OCI-LY1 (cell line): ENCODE measurements at regions not wholly inside any gene's neighbourhood (a gene's known extent, or its start where the extent isn't known, plus 50 kb on each side); places are given as distances from the start of the nearest gene placed in this dataset.

ENCODE experiments used
- H2AFZ ChIP-seq: fragments of 200-600 bp; sonication (generic), shearing (Covaris generic); 2 replicates; pipeline ENCODE4 v1.6.0; 2014; ENCODE audit warnings: antibody characterized with exemption, mild to moderate bottlenecking, low read length
- H3F3A ChIP-seq: fragments of 200-600 bp; sonication (generic), shearing (Covaris generic); 2 replicates; pipeline ENCODE4 v1.6.0; 2014; ENCODE audit warnings: mild to moderate bottlenecking, antibody characterized with exemption, low read length, moderate library complexity; ENCODE audit not compliant: insufficient read depth
- H3K27ac ChIP-seq: fragments of 200-600 bp; sonication (generic); 2 replicates; pipeline ENCODE4 v1.5.1; 2014; ENCODE audit warnings: low read length, mixed run types, mild to moderate bottlenecking, low read depth; ENCODE audit not compliant: poor library complexity, severe bottlenecking
- H3K27me3 ChIP-seq: fragments of 200-600 bp; sonication (generic); 2 replicates; pipeline ENCODE4 v1.6.0; 2014; ENCODE audit warnings: antibody characterized with exemption, mild to moderate bottlenecking, low read length, moderate library complexity; ENCODE audit not compliant: insufficient read depth
- H3K36me3 ChIP-seq: fragments of 200-600 bp; sonication (generic); 2 replicates; pipeline ENCODE4 v1.6.1; 2014; ENCODE audit warnings: mild to moderate bottlenecking, antibody characterized with exemption, low read length, moderate library complexity, mixed read lengths; ENCODE audit not compliant: insufficient read depth
- H3K4me1 ChIP-seq: fragments of 200-600 bp; sonication (generic); 2 replicates; pipeline ENCODE4 v1.5.1; 2014; ENCODE audit warnings: mild to moderate bottlenecking, low read length, moderate library complexity; ENCODE audit not compliant: insufficient read depth, severe bottlenecking
- H3K4me2 ChIP-seq: fragments of 200-600 bp; sonication (generic), shearing (Covaris generic); 2 replicates; pipeline ENCODE4 v1.6.1; 2014; ENCODE audit warnings: low read length
- H3K4me3 ChIP-seq: fragments of 200-600 bp; sonication (generic); 2 replicates; pipeline ENCODE4 v1.5.1; 2014; ENCODE audit warnings: low read length, low read depth, mild to moderate bottlenecking, mixed read lengths; ENCODE audit not compliant: poor library complexity, severe bottlenecking
- H3K79me2 ChIP-seq: fragments of 200-600 bp; shearing (Covaris generic); 2 replicates; pipeline ENCODE4 v1.6.1; 2016; ENCODE audit warnings: mixed run types, low read length, mixed read lengths; ENCODE audit not compliant: insufficient read depth
- H3K9ac ChIP-seq: fragments of 200-600 bp; sonication (generic), shearing (Covaris generic); 2 replicates; pipeline ENCODE4 v1.6.1; 2014; ENCODE audit warnings: mild to moderate bottlenecking, low read length, mixed read lengths
- H3K9me2 ChIP-seq: fragments of 200-600 bp; sonication (generic), shearing (Covaris generic); 2 replicates; pipeline ENCODE4 v1.6.1; 2014; ENCODE audit warnings: low read depth, mild to moderate bottlenecking, low read length, mixed read lengths
- H3K9me3 ChIP-seq: fragments of 200-600 bp; shearing (Covaris generic); 2 replicates; pipeline ENCODE4 v1.6.1; 2014; ENCODE audit warnings: low read length, mixed read lengths
- H4K20me1 ChIP-seq: fragments of 200-600 bp; sonication (generic), shearing (Covaris generic); 2 replicates; pipeline ENCODE4 v1.6.0; 2016; ENCODE audit warnings: mild to moderate bottlenecking, low read length; ENCODE audit not compliant: insufficient read depth
- CTCF ChIP-seq: fragments of 200-600 bp; sonication (generic), shearing (Covaris generic); IDR thresholded peaks from 2 replicates; pipeline ENCODE4 v1.5.1; 2017; ENCODE audit warnings: mild to moderate bottlenecking, antibody characterized with exemption, low read length, moderate library complexity, mixed read lengths
- EZH2 ChIP-seq: fragments of 200-600 bp; sonication (generic), shearing (Covaris generic); IDR thresholded peaks from 2 replicates; pipeline ENCODE4 v1.8.0; 2017; ENCODE audit warnings: borderline replicate concordance, mixed run types, mild to moderate bottlenecking, antibody characterized with exemption, low read length, moderate library complexity, mixed read lengths

- no peak overlapping the region for H3K27ac ChIP-seq
- no peaks in the 10 kb centered on the region for H3K4me1 ChIP-seq
- no peaks in the 10 kb centered on the region for H3K27me3 ChIP-seq
- H4K20me1 ChIP-seq, result no peaks in the 10 kb centered on the region
- no peaks in the 10 kb centered on the region for H3F3A ChIP-seq
- H3K4me3 ChIP-seq, result no peak overlapping the region
- no peak overlapping the region for H3K4me2 ChIP-seq
- no peaks in the 10 kb centered on the region for H3K79me2 ChIP-seq
- no peaks in the 10 kb centered on the region for H3K36me3 ChIP-seq
- H3K9me2 ChIP-seq, result no peaks in the 10 kb centered on the region
- H2AFZ ChIP-seq, result no peak overlapping the region
- no peak overlapping the region for H3K9ac ChIP-seq
- H3K9me3 ChIP-seq, result no peaks in the 10 kb centered on the region
- TF ChIP-seq EZH2 (no peak), CTCF (no peak)
Measured at GRCh38 chr11:13862845-13863392, 99.6 kb upstream of the SPON1 start.

GRCh38 chr11:13868710-13869397 lies 93.7 kb upstream of the SPON1 start:
- Histone ChIP-seq H3K36me3 (no peaks in the 10 kb centered on the region), H3K4me2 (no peak overlapping the region), H3K4me1 (no peaks in the 10 kb centered on the region), H2AFZ (no peak overlapping the region), H3K27ac (no peak overlapping the region), H3F3A (no peaks in the 10 kb centered on the region), H3K27me3 (no peaks in the 10 kb centered on the region), H3K4me3 (no peak overlapping the region), H3K79me2 (no peaks in the 10 kb centered on the region), H4K20me1 (no peaks in the 10 kb centered on the region), H3K9ac (no peak overlapping the region), H3K9me2 (no peaks in the 10 kb centered on the region), H3K9me3 (no peaks in the 10 kb centered on the region)
- TF ChIP-seq CTCF (no peak), EZH2 (no peak)

GRCh38 chr11:13869398-13869886 lies 93.1 kb upstream of the SPON1 start:
- Histone ChIP-seq H3K9me3 (no peaks in the 10 kb centered on the region), H3K79me2 (no peaks in the 10 kb centered on the region), H3F3A (no peaks in the 10 kb centered on the region), H4K20me1 (no peaks in the 10 kb centered on the region), H3K36me3 (no peaks in the 10 kb centered on the region), H3K27me3 (no peaks in the 10 kb centered on the region), H3K4me2 (no peak overlapping the region), H3K27ac (no peak overlapping the region), H3K4me3 (no peak overlapping the region), H2AFZ (no peak overlapping the region), H3K9me2 (no peaks in the 10 kb centered on the region), H3K9ac (no peak overlapping the region), H3K4me1 (no peaks in the 10 kb centered on the region)
- no peak for TF ChIP-seq CTCF
- TF ChIP-seq EZH2, result no peak
